Muscle layer of duodenum (tissue), 2 donors: ENCODE measurements at regions not wholly inside any gene's neighbourhood (a gene's known extent, or its start where the extent isn't known, plus 50 kb on each side); places are given as distances from the start of the nearest gene placed in this dataset.

Source experiments
- H3K27ac ChIP-seq: one replicate; pipeline ENCODE4 v1.7.0; 2013; ENCODE audit warnings: mild to moderate bottlenecking, low read length
- H3K27me3 ChIP-seq: one replicate; pipeline ENCODE4 v1.7.0; 2013; ENCODE audit warnings: low read depth, mild to moderate bottlenecking, control low read depth, low read length
- H3K36me3 ChIP-seq, 2 donors: one replicate each; pipeline ENCODE4 v1.7.0; 2013; ENCODE audit warnings: low read length in 2 of 2, control low read depth in 1 of 2, mild to moderate bottlenecking in 1 of 2; ENCODE audit not compliant: insufficient read depth in 2 of 2, control insufficient read depth in 1 of 2
- H3K4me1 ChIP-seq, 2 donors: one replicate each; pipeline ENCODE4 v1.7.0; 2013; ENCODE audit warnings: low read length in 2 of 2, mild to moderate bottlenecking in 2 of 2, control low read depth in 1 of 2, moderate library complexity in 1 of 2; ENCODE audit not compliant: insufficient read depth in 2 of 2, control insufficient read depth in 1 of 2
- H3K4me3 ChIP-seq, 2 donors: one replicate each; pipeline ENCODE4 v1.7.0; 2013; ENCODE audit warnings: low read length in 2 of 2, low read depth in 1 of 2, mild to moderate bottlenecking in 1 of 2
- H3K9me3 ChIP-seq, 2 donors: one replicate each; pipeline ENCODE4 v1.7.0; 2013; ENCODE audit warnings: low read length in 2 of 2, control low read depth in 1 of 2, mild to moderate bottlenecking in 1 of 2; ENCODE audit not compliant: control insufficient read depth in 1 of 2
- donor health status: healthy.

DNA sequence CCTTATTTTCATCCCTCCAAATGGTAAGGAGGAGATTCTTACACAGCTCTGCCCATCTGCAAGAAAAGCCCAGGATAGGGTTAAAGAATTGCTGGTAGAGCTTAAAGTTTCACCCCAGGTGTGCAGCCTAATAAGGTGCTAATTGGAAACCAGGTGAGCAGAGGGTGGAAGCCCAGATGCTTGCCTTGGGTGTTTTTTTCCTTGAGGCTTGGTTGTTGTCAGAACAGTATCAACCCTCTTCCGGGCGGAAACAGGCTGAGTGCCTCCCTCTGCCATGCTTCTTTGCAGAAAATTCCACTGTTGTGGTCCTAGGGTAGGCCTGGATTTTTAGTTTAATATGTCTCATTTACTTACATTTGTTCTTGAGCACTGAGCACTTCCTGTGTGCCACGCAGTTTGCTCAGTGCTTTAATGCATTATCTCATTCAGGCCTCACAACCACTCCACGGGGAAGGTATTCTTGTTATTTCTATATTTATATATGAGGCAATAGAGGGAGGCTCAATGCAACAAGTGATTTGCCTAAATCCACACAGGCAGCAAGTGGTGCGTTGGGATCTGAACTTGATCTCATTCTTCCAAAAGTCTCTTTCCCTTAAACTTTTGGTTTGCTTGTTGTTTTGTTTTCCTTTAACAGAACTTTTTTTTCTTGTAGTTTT, 115.0 kb upstream of the LRIG1 start:
- Histone ChIP-seq H3K27ac (peak overlapping the region; percentile 46), H3K4me1 (peaks cover 0 to 10% of the 10 kb centered on the region in 2 donors), H3K36me3 (no peaks in the 10 kb centered on the region), H3K27me3 (no peaks in the 10 kb centered on the region), H3K9me3 (no peaks in the 10 kb centered on the region), H3K4me3 (no peak overlapping the region)

DNA sequence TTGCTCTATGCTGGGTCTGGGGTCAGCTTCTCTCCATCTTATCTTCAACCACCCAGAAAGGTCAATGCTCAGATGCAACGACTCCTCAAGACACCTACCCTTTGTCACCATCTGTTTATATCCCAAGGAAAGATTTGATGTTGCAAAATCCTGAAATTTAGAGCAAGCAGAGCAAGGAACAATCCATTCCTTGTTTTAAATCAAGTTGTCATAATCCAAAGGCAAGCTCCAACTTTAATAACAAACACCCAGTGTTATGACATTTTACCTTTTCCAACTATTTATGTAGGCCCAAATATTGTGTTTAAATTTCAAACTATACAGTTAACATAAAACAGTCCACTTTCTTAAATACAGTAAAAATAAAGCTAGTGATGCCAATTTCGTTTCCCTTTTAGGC, 116.5 kb upstream of the LRIG1 start:
- no peak overlapping the region for H3K4me3 ChIP-seq
- peaks cover 0 to 10% of the 10 kb centered on the region in 2 donors for H3K4me1 ChIP-seq
- H3K27me3 ChIP-seq: no peaks in the 10 kb centered on the region
- no peaks in the 10 kb centered on the region for H3K36me3 ChIP-seq
- no peaks in the 10 kb centered on the region for H3K9me3 ChIP-seq
- H3K27ac ChIP-seq: no peak overlapping the region

DNA sequence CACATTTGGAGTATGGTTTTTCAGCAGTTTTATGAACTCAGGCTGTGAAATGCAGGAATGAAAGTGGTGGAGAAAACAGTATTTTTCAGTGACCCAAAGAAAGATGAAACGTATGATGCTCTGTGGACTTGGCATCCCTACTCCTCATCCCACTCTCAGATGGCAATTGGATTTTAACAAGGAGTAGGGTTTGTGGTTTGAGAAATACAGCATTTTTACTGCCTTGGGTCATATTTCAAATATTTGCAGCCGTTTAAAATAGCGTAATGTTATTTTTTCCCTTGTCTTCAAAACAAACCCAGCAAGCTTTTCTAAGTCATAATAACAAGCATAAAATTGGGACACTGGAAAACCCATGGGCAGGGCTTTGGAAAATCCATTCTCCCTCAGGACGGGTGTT, 117.2 kb upstream of the LRIG1 start:
- Histone ChIP-seq H3K4me3 (no peak overlapping the region), H3K9me3 (no peaks in the 10 kb centered on the region), H3K36me3 (no peaks in the 10 kb centered on the region), H3K27me3 (no peaks in the 10 kb centered on the region), H3K27ac (no peak overlapping the region), H3K4me1 (peaks cover 0 to 10% of the 10 kb centered on the region in 2 donors)

DNA sequence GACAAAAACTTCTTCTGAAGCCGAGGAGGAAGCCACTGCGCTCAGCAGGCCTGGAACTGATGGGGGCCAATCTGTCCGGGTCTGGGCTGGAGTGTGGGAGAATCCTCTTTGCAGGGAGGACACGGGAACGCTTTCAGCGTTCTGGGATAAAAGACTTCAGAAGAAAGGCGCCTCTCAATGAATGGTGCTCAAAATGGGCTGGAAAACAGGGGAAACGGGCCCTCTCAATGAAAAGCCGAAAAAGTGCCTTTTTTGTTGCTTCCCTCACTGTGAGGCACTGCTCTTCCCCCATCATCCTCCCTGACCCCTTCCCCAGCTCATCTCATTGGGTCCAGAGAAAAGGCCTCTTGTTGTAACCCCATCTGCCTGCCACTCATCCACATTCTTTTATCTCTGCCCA, 119.5 kb upstream of the LRIG1 start:
- Histone ChIP-seq H3K27ac (no peak overlapping the region), H3K4me1 (peaks cover 0 to 10% of the 10 kb centered on the region in 2 donors), H3K4me3 (no peak overlapping the region), H3K36me3 (no peaks in the 10 kb centered on the region), H3K9me3 (no peaks in the 10 kb centered on the region), H3K27me3 (no peaks in the 10 kb centered on the region)

DNA sequence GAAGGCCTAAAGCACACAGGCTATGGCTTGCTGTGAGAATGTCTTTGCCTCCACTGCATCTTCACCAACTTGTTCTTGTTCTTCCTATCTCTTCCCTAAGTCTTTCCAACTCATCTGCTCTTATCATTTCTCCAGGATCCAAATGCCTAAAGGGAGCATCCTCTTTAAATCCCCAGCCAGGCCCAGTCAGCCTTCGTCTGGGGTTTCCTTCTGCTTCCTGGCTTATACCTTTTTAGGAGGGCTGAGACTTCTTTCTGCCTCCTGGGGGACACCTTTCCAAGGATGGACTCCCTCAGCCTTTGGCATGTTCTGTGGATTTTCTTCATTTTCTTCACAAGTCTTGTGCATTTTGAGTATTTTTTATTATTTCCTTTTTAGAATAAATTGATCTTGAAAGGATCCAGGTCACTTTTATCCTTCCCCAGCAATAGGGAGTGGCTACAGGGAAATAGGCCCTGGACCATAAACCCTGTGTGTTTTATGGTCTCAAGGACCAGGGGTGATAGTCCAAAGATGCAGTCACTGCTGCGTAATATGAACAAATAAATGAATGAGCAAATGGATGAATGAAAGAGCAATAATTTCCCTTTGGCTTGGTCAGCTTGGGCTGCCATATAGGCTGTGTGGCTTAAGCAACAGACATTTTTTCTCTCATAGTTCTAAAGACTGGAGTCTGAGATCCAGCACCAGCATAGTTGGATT, 122.1 kb upstream of the LRIG1 start:
- no peaks in the 10 kb centered on the region for H3K9me3 ChIP-seq
- H3K4me3 ChIP-seq: no peak overlapping the region
- H3K4me1 ChIP-seq: peaks cover 0 to under 1% of the 10 kb centered on the region in 2 donors
- peak overlapping the region; percentile 40 for H3K27ac ChIP-seq
- no peaks in the 10 kb centered on the region for H3K36me3 ChIP-seq
- no peaks in the 10 kb centered on the region for H3K27me3 ChIP-seq

DNA sequence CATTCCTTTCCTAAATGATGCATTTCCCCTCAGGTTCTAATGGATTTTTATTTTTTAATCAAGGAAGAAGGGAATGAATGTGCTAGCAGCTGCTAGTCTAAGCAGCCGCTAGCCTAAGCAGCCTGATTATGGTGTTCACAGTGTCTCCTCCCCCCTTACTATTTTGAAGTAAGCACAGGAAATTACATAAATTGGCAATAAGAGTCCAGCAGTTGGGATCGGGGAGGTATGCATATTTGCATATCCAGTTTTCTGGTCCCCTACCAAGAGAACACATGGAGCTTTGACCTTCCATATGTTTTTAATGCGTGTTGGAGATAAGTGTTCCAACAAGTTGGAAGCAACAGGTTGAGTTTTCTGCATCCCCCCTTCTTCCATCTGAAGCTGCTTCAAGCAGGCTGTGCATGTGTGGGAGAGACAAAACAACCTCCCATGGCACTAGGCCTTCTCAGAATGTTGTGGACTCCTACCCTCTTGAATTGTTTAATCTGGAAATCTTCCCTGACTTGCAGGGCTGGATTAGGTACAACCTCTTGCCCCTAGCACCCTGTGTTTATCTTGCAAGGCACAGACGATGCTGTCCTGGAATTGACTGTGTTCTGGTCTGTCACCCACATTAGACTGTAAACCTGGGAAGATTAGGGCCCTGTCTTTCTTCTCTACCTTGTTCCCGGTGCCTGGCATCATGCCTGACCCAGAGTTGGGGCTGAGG, 124.8 kb upstream of the LRIG1 start:
- no peak overlapping the region for H3K27ac ChIP-seq
- H3K4me1 ChIP-seq: no peaks in the 10 kb centered on the region
- H3K36me3 ChIP-seq: no peaks in the 10 kb centered on the region
- H3K9me3 ChIP-seq: no peaks in the 10 kb centered on the region
- H3K4me3 ChIP-seq: no peak overlapping the region
- no peaks in the 10 kb centered on the region for H3K27me3 ChIP-seq

DNA sequence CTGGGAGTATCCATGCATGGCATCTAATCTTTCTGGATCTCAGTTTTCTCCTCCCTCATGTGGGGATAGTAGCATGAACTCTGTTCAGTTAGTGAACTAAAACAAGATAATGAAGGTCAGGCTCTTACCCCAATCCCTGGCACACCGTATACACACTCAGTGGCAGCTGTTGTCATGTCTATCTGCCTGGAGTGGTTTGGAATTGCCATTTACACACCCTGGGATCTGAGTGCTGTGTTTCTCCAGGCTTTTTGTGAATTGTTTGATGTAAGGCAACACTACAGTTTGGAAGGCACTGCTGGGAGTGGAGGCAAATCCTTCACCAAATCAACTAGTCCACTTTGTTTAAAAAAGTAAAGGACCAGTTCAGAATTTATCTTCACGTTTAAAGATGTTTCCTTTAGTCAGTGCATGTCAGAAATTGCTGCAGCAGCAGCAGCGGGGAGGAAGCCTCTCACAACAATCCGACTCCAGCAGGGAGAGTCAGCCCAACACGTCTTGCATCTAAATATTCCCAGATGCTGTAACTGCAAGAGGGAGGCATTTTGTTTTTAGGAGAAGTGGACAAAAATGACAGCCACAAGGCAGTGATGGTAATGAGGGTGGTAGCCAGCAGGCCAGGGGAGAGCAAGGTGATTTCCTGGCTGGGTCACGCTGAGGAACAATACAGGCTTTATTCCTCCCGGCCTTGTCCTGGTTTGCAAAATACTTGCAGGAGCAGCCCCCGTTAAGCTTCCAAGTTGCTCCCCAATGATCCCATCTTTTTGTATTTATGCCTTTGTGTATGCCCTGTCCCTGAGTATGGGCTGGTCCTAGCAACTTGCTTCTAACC, 128.5 kb upstream of the LRIG1 start:
- H3K36me3 ChIP-seq: no peaks in the 10 kb centered on the region
- H3K4me1 ChIP-seq: no peaks in the 10 kb centered on the region
- H3K4me3 ChIP-seq: no peak overlapping the region
- H3K27ac ChIP-seq: no peak overlapping the region
- no peaks in the 10 kb centered on the region for H3K27me3 ChIP-seq
- no peaks in the 10 kb centered on the region for H3K9me3 ChIP-seq

DNA sequence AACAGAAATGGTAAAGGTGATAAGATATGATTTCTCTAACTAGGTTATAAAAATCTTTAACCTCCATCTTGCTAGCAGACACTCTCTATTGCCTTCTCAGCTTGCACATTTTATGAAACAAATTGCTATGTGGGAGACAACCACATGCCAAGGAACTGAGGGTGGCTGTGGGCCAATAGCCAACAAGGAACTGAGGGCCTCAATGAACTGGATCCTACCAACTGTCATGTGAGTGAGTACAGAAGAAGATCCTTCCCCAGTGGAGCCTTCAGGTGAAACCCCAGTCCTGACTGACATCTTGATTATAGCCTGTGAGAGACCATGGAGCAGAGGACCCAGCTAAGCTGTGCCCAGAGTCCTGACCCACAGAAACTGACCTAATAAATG, 129.2 kb upstream of the LRIG1 start:
- Histone ChIP-seq H3K27ac (no peak overlapping the region), H3K4me1 (no peaks in the 10 kb centered on the region), H3K4me3 (no peak overlapping the region), H3K9me3 (no peaks in the 10 kb centered on the region), H3K27me3 (no peaks in the 10 kb centered on the region), H3K36me3 (no peaks in the 10 kb centered on the region)

DNA sequence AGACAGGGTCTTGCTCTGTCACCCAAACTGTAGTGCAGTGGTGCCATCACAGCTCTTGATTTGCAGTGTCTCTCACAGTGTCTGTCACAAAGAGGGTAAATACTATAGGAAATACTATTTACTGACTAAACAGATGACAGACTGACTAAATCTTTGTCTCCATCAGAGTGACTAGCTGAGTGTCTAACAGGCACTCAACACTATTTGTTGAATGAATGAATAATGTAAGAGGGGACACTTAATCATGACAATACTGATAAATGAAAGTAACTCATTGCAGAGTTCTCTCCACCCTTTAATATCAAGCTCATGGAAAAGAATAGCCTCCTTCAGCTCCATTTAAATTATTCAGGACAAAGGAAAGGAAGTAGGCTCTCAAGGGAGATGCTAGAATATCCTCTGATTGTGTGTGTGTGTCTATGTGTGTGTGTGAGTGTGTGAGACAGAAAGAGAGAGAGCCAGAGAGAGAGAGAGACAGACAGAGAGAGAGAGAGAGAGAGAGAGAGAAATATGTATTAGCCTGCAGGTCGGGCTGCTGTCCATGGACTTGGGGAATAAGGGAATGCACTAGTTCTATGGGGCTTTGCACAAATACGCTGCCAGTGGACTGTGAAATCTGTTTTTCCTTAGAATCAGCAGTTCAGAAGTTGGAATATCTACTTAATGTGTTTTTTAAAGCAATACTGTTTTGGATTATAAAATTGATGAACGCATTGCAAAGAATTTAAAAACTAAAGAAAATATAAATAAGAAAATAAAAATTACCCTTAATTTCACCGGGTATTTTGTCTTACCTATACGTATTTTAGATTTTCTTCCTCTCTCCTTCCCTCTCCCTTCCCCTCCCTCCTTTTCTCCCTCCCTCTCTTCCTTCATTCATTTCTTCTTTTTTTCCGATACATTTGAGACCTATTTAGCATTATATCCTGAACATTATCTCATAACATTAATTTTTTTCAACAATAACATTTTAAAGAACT, 132.9 kb upstream of the LRIG1 start:
- Histone ChIP-seq H3K36me3 (no peaks in the 10 kb centered on the region), H3K27ac (no peak overlapping the region), H3K27me3 (no peaks in the 10 kb centered on the region), H3K4me1 (no peaks in the 10 kb centered on the region), H3K9me3 (no peaks in the 10 kb centered on the region), H3K4me3 (no peak overlapping the region)

DNA sequence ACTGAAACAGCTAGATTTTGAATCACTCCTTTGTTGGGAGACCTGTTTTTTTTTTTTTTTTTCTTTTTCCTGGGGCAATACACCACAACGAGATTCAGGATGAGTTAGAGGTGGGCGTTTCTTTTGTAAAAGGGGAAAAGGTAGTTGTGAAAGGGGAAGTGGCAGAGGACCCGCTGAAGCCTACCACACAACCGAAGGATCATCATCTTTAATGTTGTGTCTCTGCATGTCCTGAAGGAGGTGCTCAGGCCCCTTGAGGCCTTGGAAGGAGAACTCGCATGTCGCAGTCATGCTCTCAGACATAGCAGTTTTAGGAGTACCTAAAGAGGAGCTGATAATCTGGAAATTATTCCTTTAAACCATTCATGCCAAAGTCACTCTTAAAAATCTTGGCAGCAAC, 137.9 kb upstream of the LRIG1 start:
- H3K4me1 ChIP-seq: no peaks in the 10 kb centered on the region
- H3K27ac ChIP-seq: no peak overlapping the region
- no peaks in the 10 kb centered on the region for H3K36me3 ChIP-seq
- H3K4me3 ChIP-seq: no peak overlapping the region
- no peaks in the 10 kb centered on the region for H3K27me3 ChIP-seq
- H3K9me3 ChIP-seq: no peaks in the 10 kb centered on the region
